ENCODE measurements at regions not wholly inside any gene's neighbourhood (a gene's known extent, or its start where the extent isn't known, plus 50 kb on each side); places are given as distances from the start of the nearest gene placed in this dataset.

DNA sequence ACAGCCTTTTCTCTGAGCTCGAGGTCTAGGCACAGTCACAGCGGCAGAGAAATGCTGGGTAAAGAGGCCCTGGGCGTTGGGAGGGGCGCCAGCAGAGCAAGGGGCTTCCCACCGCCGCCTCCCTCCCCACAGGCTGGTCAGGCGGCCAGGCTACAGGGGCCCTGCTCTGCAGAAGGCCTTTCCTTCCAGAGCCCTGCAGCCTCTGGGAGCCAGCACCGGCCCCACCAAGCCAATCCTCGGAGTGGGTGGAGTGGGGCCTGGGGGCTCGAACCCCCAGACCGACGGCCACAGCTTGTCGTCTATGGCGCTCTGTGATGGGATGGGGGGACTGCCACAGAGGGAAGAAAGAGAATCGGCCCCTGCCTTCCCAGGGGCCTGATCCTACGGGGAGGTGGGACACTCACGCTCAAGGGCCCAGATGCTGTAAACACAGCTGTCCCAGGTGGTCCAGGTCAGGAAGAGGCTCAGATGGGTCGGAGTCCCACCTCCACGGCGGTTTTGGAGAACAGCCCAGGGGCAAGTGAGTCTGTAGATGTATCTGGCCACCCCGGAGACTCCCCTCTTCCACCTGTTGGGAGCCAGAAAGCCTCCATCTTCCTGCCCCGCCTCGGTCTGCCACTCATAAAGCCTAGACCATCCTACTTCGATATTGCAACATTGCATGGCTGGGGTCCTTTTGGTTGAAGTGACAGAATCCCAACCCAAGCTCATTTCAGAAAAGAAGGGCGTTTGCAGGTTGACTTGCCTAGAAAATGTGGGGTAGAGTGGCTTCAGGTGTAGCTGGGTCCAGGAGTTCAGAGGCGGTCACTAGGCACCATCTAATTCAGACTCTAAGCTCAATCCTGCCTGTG, 95.6 kb downstream of the SIK1 start:
- TF ChIP-seq, protein P1, sequence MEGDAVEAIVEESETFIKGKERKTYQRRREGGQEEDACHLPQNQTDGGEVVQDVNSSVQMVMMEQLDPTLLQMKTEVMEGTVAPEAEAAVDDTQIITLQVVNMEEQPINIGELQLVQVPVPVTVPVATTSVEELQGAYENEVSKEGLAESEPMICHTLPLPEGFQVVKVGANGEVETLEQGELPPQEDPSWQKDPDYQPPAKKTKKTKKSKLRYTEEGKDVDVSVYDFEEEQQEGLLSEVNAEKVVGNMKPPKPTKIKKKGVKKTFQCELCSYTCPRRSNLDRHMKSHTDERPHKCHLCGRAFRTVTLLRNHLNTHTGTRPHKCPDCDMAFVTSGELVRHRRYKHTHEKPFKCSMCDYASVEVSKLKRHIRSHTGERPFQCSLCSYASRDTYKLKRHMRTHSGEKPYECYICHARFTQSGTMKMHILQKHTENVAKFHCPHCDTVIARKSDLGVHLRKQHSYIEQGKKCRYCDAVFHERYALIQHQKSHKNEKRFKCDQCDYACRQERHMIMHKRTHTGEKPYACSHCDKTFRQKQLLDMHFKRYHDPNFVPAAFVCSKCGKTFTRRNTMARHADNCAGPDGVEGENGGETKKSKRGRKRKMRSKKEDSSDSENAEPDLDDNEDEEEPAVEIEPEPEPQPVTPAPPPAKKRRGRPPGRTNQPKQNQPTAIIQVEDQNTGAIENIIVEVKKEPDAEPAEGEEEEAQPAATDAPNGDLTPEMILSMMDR (IDR thresholded peaks at IDR 0.05) = no peak
- TF ChIP-seq POLR2A (IDR thresholded peaks at IDR 0.05) = no peak
